Peyer's patch (tissue), 4 donors: ENCODE measurements at regions not wholly inside any gene's neighbourhood (a gene's known extent, or its start where the extent isn't known, plus 50 kb on each side); places are given as distances from the start of the nearest gene placed in this dataset.

Experiments used
- DNase-seq, 3 donors: peaks; one replicate each; pipeline ENCODE4 v3.0.0-alpha.2; 2017 to 2019
- H3K27ac ChIP-seq, 4 donors: fragments of 200-600 bp; sonication (generic); one replicate each; pipeline ENCODE4 v1.5.1; 2016 to 2019
- H3K27me3 ChIP-seq, 2 donors: fragments of 200-600 bp; sonication (generic); one replicate each; pipeline ENCODE4 v1.5.1; 2019
- H3K36me3 ChIP-seq, 3 donors: fragments of 200-600 bp; sonication (generic); one replicate each; pipeline ENCODE4 v1.5.1; 2016 to 2019
- H3K4me1 ChIP-seq, 4 donors: fragments of 200-600 bp; sonication (generic); one replicate each; pipeline ENCODE4 v1.5.1; 2016 to 2019
- H3K4me3 ChIP-seq, 4 donors: fragments of 200-600 bp; sonication (generic); 1 replicate in 3 of 4; 2 replicates in 1 of 4; pipeline ENCODE4 v1.5.1; 2016 to 2019; ENCODE audit warnings: mild to moderate bottlenecking in 1 of 4
- H3K9me3 ChIP-seq, 4 donors: fragments of 200-600 bp; sonication (generic); one replicate each; pipeline ENCODE4 v1.5.1; 2016 to 2019; ENCODE audit warnings: mild to moderate bottlenecking in 1 of 4
- POLR2A ChIP-seq, 2 donors: fragments of 450-650 bp; IDR thresholded peaks; one replicate each; pipeline ENCODE4 v1.5.1; 2017; ENCODE audit warnings: antibody characterized with exemption in 2 of 2, mild to moderate bottlenecking in 2 of 2, moderate library complexity in 2 of 2
- TF ChIP-seq, protein P1 (sequence below), 6 experiments: fragments of 450-650 bp in 4 of 6; fragments of 200-600 bp in 2 of 6; sonication (generic) in 1 of 6; IDR thresholded peaks; one replicate each; pipeline ENCODE4 v1.5.1; 2017 to 2019; ENCODE audit warnings: antibody characterized with exemption in 6 of 6, mild to moderate bottlenecking in 3 of 6, moderate library complexity in 1 of 6

DNA sequence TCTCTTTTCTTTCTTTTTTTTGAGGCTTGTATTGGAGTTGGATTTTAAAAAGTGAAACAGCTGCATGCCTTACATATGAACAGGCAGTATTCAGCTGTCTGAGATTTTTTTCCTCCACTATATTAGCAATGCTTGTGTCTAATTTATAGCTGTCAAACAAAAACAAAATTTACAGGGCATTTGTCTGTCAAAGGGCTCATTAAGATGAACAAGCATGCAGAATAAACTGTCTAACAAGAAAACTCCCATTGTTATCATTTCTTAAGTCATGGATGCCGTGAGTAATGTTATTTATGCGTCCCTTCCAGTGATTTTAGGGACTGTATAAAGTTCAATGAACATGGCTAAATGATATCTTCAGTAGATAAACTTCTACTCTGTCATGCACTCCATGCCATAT lies 674.7 kb downstream of the PLCL1 start:
- Histone ChIP-seq H3K9me3 (no peaks in the 10 kb centered on the region), H3K4me1 (no peaks in the 10 kb centered on the region), H3K4me3 (no peak overlapping the region), H3K36me3 (no peaks in the 10 kb centered on the region), H3K27me3 (no peaks in the 10 kb centered on the region), H3K27ac (no peak overlapping the region)
- TF ChIP-seq, protein P1, sequence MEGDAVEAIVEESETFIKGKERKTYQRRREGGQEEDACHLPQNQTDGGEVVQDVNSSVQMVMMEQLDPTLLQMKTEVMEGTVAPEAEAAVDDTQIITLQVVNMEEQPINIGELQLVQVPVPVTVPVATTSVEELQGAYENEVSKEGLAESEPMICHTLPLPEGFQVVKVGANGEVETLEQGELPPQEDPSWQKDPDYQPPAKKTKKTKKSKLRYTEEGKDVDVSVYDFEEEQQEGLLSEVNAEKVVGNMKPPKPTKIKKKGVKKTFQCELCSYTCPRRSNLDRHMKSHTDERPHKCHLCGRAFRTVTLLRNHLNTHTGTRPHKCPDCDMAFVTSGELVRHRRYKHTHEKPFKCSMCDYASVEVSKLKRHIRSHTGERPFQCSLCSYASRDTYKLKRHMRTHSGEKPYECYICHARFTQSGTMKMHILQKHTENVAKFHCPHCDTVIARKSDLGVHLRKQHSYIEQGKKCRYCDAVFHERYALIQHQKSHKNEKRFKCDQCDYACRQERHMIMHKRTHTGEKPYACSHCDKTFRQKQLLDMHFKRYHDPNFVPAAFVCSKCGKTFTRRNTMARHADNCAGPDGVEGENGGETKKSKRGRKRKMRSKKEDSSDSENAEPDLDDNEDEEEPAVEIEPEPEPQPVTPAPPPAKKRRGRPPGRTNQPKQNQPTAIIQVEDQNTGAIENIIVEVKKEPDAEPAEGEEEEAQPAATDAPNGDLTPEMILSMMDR (IDR thresholded peaks at IDR 0.05), result no peak
- TF ChIP-seq POLR2A (IDR thresholded peaks at IDR 0.05), result no peak
- no peak for DNase-seq

DNA sequence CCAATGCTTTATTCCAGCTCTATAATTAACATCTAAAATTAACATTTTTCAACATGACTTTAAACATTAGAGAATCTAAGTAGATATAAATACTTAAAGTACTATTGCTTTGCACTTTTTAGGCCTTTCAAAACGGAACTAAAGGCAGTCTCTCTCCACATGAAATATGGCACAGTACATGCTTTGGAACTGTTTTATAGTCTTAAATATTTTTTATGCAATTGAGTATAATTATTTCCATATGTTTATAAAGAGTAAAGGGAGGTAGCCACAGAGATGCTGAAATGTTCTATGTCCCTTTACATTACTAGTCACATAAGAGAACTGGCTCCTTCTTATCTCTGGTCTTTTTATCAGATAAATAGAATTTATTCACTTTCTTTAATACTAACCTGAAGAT lies 674.0 kb downstream of the PLCL1 start:
- TF ChIP-seq, protein P1 (IDR thresholded peaks at IDR 0.05), result no peak
- TF ChIP-seq POLR2A (IDR thresholded peaks at IDR 0.05), result no peak

DNA sequence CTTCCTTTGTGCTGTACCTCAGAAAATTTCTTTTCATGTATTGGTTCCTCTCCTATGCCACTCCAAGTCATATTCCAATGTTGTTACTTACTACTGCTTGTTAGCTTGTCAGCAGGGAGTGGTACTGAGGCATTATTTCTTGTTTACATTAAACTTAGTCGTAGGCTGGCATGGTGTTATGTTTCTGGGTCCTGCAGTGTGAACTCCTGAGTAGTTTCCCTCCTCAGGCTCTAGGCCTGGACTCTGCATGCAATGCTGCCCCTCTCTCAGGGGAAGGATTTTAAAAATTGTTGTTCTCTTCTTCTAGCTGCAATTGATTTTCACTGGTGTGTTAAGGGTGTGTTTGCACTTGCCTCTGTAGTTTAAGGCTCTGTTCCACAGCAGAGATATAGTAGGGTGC lies 671.6 kb downstream of the PLCL1 start:
- TF ChIP-seq, protein P1 (IDR thresholded peaks at IDR 0.05), result no peak
- TF ChIP-seq POLR2A (IDR thresholded peaks at IDR 0.05), result no peak
- DNase-seq, result no peak
- H3K4me1 ChIP-seq, result no peaks in the 10 kb centered on the region
- H3K9me3 ChIP-seq, result no peaks in the 10 kb centered on the region
- no peaks in the 10 kb centered on the region for H3K27me3 ChIP-seq
- H3K36me3 ChIP-seq, result no peaks in the 10 kb centered on the region
- H3K27ac ChIP-seq, result no peak overlapping the region
- H3K4me3 ChIP-seq, result no peak overlapping the region

More for the DNA sequence above, 674.0 kb downstream of the PLCL1 start:
- Histone ChIP-seq H3K4me1 (no peaks in the 10 kb centered on the region), H3K36me3 (no peaks in the 10 kb centered on the region), H3K9me3 (no peaks in the 10 kb centered on the region), H3K27ac (no peak overlapping the region), H3K4me3 (no peak overlapping the region), H3K27me3 (no peaks in the 10 kb centered on the region)
- no peak for DNase-seq

DNA sequence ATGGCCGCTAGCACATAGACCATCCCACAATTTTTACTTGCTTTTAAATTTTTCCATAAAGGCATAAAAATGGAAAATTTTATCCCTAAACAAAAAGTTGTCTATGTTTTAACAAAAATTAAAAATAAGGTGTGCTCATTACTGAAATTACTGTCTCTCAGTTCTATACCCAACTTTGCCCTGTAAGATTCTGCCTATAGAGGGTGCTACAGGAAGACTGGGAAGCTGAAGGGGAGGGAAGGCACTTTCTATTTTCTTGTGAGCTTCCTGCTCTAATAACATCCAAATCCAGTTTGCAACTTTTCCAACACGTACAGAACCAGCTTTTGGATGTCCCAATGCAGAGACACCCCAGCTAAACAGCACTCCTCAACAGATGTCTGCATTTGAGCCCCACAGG lies 666.9 kb downstream of the PLCL1 start:
- Histone ChIP-seq H3K27me3 (no peaks in the 10 kb centered on the region), H3K27ac (no peak overlapping the region), H3K9me3 (no peaks in the 10 kb centered on the region), H3K4me3 (no peak overlapping the region), H3K4me1 (no peaks in the 10 kb centered on the region), H3K36me3 (no peaks in the 10 kb centered on the region)
- peak in 1 of 3 donors; percentile 49 for DNase-seq
- no peak for TF ChIP-seq POLR2A (IDR thresholded peaks at IDR 0.05)
- TF ChIP-seq, protein P1 (IDR thresholded peaks at IDR 0.05), result peak in 3 of 6 experiments; percentile 40 to 51 (median 50)

DNA sequence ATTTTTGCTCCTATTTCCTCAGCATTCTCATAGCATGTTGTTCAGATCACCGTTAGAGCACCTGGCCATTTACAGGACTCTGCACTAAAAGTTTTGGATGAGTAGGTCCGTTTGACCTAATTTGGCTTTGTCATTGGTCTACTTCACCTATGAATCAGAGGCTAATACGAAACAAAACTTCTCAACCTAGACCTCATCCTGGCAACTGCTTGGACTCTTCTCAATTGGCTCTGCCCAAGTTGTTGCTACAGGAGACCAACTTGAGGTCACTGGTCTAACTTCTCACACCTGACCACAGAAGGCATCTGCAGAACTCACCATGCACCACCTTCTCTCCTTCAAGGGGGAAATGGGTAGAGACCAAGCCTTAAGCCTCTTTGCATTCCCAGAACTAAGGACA lies 663.7 kb downstream of the PLCL1 start:
- H3K9me3 ChIP-seq, result no peaks in the 10 kb centered on the region
- no peak overlapping the region for H3K27ac ChIP-seq
- H3K36me3 ChIP-seq, result no peaks in the 10 kb centered on the region
- H3K4me1 ChIP-seq, result no peaks in the 10 kb centered on the region
- TF ChIP-seq, protein P1 (IDR thresholded peaks at IDR 0.05), result no peak
- no peak for TF ChIP-seq POLR2A (IDR thresholded peaks at IDR 0.05)
- H3K27me3 ChIP-seq, result no peaks in the 10 kb centered on the region
- DNase-seq, result no peak
- H3K4me3 ChIP-seq, result no peak overlapping the region

DNA sequence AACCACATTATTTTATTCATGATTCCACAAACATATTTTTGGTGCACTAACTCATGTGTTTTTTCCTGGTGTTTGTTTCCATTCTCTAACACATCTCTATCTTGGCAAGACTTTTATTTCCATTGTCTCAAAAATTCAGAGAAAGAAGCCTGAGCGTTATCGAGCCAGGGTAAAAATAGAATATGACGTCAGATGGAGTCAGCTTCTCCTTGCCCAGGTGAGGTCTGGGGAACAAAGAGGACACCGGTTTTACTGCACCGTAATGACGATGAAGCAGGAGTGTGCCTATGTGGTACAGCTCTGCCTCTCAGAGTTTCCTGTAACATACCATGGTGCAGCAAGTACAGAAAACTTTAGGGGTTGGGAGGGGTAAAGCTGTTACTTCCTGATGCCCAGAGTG lies 661.6 kb downstream of the PLCL1 start:
- H3K27ac ChIP-seq, result no peak overlapping the region
- no peaks in the 10 kb centered on the region for H3K9me3 ChIP-seq

More for the DNA sequence above, 661.6 kb downstream of the PLCL1 start:
- no peaks in the 10 kb centered on the region for H3K36me3 ChIP-seq
- no peaks in the 10 kb centered on the region for H3K4me1 ChIP-seq
- H3K27me3 ChIP-seq, result no peaks in the 10 kb centered on the region
- TF ChIP-seq, protein P1 (IDR thresholded peaks at IDR 0.05), result no peak
- no peak for TF ChIP-seq POLR2A (IDR thresholded peaks at IDR 0.05)
- no peak overlapping the region for H3K4me3 ChIP-seq
- no peak for DNase-seq
